NCI-H748 treated with DMSO at 0.1 percent for 48 hours (cell line): ENCODE measurements at regions not wholly inside any gene's neighbourhood (a gene's known extent, or its start where the extent isn't known, plus 50 kb on each side); places are given as distances from the start of the nearest gene placed in this dataset.

Experiments
- DNase-seq: peaks from one replicate; lab custom pipeline; 2025; lab: John Stamatoyannopoulos, UW

GRCh38 chr6:26149240-26149639 lies 62.0 kb downstream of the HFE start:
- no peak for DNase-seq

GRCh38 chr6:26152226-26153101 lies 65.2 kb downstream of the HFE start:
- no peak for DNase-seq

GRCh38 chr6:26155061-26155930 lies 68.1 kb downstream of the HFE start:
- DNase-seq = peak; percentile 47

- peak; percentile 89 for DNase-seq
These were observed 69.0 kb downstream of the HFE start for GRCh38 chr6:26156105-26156849.

GRCh38 chr6:26156850-26157250 lies 69.6 kb downstream of the HFE start:
- DNase-seq = peak; percentile 78

- DNase-seq = peak; percentile 100
These were observed 70.2 kb downstream of the HFE start for GRCh38 chr6:26157251-26158075.

GRCh38 chr6:26158076-26158580 lies 70.9 kb downstream of the HFE start:
- no peak for DNase-seq

- peak; percentile 82 for DNase-seq
These were observed 71.5 kb downstream of the HFE start for GRCh38 chr6:26158581-26159356.

- peak; percentile 41 for DNase-seq
These were observed 72.4 kb downstream of the HFE start for GRCh38 chr6:26159357-26160273.

- no peak for DNase-seq
These were observed 74.1 kb downstream of the HFE start for GRCh38 chr6:26161322-26161721.

GRCh38 chr6:26162399-26162798 lies 75.2 kb downstream of the HFE start:
- no peak for DNase-seq

- no peak for DNase-seq
These were observed 76.3 kb downstream of the HFE start for GRCh38 chr6:26163427-26164119.

GRCh38 chr6:26164120-26164505 lies 76.9 kb downstream of the HFE start:
- DNase-seq = no peak

GRCh38 chr6:26165261-26165790 lies 78.1 kb downstream of the HFE start:
- DNase-seq = no peak

- no peak for DNase-seq
These were observed 83.0 kb downstream of the HFE start for GRCh38 chr6:26170181-26170580.

GRCh38 chr6:26170951-26171841 lies 84.0 kb downstream of the HFE start:
- DNase-seq = no peak

GRCh38 chr6:26172608-26172968 lies 85.4 kb downstream of the HFE start:
- DNase-seq = peak; percentile 57

GRCh38 chr6:26173836-26174145 lies 86.6 kb downstream of the HFE start:
- DNase-seq = no peak
